ENCODE measurements at regions not wholly inside any gene's neighbourhood (a gene's known extent, or its start where the extent isn't known, plus 50 kb on each side); places are given as distances from the start of the nearest gene placed in this dataset.

DNA sequence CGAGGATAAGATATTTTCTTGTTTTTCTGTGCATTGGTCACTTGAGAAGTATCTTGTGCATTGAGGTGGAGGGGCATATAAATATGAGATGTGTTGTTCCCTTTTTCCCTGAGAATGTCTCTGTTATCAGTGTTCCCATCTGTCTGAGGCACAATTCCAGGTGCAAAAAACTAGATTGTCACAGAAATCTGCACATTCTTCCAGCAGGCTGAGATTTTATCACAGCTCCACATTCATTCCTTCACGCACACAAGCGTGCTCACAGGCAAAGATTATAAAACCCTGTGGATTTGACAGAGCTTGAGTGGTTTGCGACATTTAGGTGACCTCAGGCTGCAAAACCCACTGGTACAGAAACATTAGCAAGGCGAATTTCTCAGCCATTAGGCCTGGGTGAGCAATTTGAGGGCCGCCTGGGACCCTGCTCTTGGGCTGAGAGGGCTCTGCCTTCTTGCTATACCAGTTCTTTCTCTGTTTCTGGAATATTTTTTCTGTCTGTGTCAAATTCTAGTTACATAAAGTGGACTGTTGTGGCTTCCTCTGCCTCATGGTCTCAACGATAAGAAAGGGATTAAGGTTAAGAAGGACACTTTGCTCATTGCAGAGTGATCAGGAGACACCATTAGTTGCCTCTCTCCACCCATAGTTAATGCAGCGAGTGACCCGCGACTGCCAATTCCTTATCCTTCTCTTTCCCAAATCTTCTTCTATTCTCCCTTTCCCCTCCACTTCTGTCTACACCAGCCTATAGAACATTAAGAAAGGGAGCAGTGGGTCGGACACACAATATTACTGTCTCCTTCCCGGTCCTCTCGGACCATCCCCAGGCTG is 86.7 kb upstream of the C1QTNF7 start:
- DNase-seq, result no peak

- DNase-seq, result no peak
These were observed 86.0 kb upstream of the C1QTNF7 start for GRCh38 chr4:15341733-15342300.

DNA sequence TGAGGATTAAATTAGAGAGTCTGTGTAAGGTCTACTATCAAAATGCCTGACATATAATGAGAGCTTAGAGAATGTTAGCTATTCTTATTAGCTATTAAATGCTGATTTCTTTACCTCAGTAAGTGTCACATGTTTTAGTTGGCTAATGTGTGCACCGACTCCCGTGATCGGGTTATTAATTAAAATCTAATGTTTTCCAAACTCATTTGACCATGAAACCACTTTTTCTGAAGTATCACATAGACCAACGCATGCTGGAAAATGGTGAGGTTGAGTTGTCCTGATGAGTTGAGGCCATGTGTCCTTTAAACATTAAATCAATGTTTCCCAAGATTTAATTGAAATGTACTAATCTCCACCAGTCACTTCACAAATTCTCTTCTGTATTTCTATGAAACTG is 84.8 kb upstream of the C1QTNF7 start:
- DNase-seq, result no peak

GRCh38 chr4:15343581-15343980 is 84.3 kb upstream of the C1QTNF7 start:
- DNase-seq, result no peak

DNA sequence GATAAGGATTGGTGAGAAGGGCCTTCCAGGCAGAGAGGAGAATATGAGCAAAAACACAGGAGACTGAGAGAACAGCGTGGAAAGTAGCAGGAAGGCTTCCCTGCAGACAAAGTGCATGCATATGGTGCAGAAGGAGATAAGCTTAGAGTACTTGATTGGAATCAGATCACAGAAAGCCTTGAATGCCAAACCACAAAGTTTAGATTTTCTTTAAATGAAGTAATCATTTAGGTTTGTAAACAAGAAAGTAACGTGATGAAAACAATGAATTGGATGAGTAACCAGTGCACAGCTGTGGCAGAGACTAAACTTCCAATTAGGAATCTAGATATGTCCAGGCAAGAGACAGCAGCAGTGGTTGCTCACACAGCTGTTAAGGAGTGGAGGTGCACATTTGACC is 83.8 kb upstream of the C1QTNF7 start:
- DNase-seq, result no peak

GRCh38 chr4:15345134-15345533 is 82.7 kb upstream of the C1QTNF7 start:
- no peak for DNase-seq

GRCh38 chr4:15348236-15348635 is 79.6 kb upstream of the C1QTNF7 start:
- DNase-seq, result no peak

DNA sequence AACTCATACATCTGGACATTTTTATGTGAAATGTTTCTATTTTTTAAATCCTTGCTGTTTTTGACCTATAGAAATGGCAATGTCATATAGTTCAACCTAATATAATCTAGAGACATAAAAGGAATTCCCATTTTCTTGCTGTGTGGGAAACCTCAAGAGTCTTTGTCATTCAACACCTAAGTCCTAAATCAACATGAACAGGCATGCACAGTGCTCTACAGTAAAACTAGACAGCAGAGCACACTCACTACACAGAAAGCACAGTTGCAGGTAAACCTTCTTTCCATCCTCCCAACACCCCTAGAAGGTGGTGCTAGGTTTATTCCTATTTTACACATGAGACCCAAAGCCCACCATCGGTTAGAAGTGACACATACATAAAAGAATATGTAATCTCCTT is 79.1 kb upstream of the C1QTNF7 start:
- no peak for DNase-seq

DNA sequence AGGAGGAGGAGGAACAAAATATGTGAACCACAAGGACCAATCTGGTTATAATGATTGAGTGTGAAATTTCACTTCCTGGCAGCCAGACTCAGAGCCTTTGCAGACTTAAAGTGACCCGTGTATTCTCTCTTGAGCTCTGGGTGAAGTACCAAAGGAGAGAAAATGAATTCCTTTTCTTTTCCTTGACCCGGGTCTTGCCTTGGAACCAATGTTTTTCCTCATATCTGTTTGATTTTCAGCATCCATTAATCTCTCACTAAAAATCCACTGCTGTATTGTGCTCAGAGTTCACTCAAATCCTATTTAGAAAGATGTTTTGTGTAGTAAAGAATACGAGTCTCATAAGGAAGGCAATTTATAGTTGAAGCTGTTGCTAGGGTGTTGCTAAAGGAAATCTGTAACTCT is 78.3 kb upstream of the C1QTNF7 start:
- DNase-seq, result no peak

DNA sequence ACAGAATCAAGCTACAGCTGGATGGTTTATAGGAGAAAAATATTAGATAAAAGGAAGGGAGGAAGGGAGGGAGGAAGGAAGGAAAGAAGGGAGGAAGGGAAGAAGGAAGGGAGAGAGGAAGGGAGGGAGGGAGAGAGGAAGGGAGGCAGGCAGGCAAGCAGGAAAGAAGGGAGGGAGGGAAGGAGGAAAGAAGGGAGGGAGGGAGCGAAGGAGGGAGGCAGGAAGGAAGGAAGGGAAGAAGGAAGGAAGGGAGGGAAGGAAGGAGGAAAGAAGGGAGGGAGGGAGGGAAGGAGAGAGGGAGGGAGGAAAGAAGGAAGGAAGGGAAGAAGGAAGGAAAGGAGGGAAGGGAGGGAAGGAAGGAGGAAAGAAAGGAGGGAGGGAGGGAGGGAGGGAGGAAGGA is 77.9 kb upstream of the C1QTNF7 start:
- no peak for DNase-seq

DNA sequence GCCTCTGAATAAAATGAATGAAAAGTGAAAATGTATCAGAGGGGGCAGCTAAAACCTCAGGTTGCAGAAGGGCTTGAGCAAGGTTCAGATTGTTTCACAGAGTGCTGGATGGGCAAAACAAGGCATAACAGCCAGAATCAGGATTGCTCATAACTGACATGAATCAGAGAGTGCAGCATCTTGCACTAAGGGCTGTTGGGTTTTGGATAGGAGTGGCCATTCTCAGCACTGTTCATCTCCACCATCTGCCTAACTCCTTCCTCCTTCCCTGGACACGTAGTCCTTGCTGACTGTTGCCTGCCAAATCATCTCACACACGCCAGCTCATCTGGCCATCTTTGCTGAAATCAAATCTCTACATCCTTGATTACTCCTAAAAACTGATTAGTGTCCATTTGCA is 75.3 kb upstream of the C1QTNF7 start:
- DNase-seq, result no peak

- no peak for DNase-seq
These were observed 74.6 kb upstream of the C1QTNF7 start for GRCh38 chr4:15353207-15353606.

DNA sequence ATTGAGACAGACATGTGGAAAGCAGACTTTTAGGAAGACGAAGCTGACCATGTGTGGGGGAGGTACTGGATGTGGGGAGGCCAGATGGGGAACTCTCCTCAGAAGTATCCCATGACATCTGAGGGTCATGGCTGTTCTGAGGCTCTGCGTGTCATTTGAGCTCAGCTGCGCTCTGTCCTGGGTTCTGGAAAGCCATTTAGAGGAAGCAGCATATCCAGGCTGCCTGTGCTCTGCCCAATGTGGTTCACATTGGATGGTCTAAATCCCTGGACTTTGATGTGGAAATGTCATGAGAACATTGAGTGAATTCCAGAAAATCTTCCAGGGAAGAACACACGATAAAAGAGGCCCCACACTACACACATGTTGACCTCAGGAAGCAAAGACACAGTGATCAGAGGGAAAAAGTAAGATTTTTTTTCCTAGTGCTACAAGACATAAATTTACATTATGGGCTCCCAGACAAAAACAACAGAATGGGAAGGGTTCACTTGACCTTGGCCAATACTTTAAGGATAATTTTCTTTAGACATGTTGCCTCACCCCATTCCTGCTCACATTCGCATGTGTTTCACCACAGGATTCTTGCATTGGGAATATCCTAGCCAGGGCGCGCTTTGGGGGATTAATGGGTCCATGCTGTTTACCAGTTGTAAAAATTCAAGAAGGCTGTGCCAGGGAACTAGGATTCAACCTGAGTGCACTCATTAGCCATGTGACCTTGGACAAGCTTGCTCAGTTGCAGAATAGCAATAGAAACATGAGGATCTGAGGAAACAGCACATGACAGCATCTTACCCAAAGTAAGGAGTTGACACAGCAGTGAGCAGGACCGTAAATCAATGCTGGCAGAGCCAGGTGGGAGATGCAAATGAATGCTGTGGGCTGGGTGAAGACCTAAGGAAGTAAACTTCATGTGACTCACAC is 73.2 kb upstream of the C1QTNF7 start:
- no peak for DNase-seq

GRCh38 chr4:15361529-15361928 is 66.3 kb upstream of the C1QTNF7 start:
- DNase-seq, result no peak

GRCh38 chr4:15362541-15362940 is 65.3 kb upstream of the C1QTNF7 start:
- no peak for DNase-seq

DNA sequence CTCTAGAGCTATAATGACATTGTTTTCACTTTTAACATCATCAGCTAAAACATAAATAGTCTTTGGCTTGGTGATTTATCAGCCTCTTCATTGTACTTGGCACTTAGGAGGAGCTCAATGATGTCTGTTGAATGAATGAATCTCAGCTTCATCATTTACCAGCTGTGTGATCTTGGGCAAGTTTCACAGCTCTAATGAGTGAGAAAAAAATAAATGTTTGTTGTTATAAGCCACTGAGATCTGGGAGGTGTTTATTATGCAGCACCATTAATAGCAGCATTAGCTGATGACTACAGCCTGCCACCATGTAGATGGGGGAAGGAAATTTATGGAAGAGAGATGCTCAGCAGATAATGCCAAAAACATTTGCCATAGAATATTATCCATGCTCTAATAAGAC is 63.6 kb upstream of the C1QTNF7 start:
- no peak for DNase-seq

DNA sequence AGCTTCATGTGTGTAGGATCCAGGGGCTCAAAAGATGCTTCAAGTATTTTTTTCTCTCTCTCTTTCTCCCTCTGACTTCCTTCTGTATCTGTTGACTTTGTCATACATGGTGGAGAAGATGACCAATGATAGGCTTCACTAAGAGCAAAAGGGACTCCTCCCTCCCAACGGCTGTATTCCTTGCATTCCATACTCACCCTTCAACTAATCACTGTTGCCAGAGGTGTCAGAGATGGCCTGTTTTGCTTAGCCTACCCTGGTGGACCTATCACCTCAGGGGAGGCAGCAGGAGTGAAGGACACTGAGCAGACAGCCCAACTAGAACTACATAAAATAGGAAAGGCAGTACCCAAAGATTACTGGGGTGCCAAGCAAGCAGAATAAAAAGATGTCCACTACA is 62.2 kb upstream of the C1QTNF7 start:
- DNase-seq, result no peak

DNA sequence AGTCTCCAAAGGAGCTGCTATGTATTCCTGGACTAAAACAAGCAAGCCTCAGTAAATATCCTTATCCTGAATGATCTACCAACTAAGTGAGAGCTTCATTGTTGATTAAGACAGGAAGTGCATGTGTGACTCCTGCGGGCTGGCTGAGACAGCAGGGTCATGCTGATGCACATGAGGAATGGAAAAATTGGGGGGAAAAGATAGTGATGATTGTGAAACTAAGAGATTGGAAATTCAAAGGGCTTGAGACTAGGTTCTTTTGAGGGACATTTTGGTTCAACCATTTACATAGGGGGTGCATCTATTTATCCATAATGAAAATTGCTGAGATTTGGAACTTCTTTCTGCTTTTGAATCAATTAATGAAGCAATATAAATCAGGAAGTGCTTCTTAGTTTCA is 61.1 kb upstream of the C1QTNF7 start:
- peak; percentile 64 for DNase-seq

GRCh38 chr4:15368856-15369255 is 59.0 kb upstream of the C1QTNF7 start:
- peak; percentile 62 for DNase-seq

DNA sequence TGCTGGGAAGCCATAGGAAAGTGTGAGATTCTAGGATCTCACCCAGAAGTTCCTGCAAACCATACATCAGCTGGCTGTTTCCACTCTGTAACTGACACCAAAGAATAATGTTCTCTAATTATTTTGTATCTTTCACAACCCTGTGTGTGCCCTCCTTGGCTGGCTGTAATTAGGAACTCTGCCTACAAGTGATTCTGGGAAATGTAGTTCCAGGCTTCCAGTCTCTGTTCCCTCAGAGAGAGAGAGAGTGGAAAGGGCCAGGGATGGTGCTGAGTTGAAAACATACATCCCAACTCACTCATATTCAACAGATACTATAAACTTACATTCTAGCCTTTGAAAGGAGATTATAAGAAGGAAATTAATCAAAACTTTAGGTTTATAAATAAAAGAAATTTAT is 57.5 kb upstream of the C1QTNF7 start:
- DNase-seq, result no peak

GRCh38 chr4:15373363-15373762 is 54.5 kb upstream of the C1QTNF7 start:
- DNase-seq, result no peak

DNA sequence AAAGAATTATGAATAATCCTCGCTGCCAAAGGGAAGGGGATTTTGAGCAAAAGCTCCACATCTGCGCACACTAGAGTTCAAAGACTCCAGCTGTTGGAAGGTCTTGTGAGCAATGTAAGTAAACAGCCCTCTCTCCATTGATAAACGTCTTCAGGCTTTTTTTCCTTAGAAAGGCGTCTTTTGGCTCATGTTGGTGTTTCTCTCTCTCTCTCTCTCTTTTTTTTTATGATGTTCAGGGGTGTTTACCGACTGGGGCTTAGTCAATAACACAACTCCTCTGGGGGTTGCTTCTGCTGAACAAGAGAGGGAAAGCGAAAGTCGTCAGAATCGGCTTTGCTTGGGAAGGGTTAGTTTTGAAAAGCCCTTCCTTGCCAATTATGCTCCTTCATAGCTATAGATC is 53.2 kb upstream of the C1QTNF7 start:
- no peak for DNase-seq

DNA sequence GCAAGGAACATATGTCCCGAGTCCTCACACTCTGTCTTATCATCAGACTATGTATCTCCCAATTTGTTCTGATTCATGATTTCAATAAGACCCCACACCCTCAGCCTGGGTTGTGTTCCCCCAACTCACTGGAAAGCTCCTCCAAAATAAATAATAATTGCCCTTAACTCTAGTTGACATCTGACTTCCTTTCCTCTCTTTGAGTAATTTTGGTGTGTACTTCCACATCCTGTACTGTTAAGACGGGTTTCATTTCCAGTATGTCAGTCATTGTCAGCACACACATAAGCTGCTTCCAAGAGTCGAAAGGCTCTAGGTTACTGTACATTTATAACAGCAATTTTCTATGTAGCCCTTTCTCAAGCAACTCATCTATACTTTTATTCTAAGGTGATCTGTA is 52.2 kb upstream of the C1QTNF7 start:
- DNase-seq, result peak; percentile 67

GRCh38 chr4:15376145-15376544 is 51.7 kb upstream of the C1QTNF7 start:
- DNase-seq, result peak; percentile 22

All from inflammatory macrophage treated with lipopolysaccharide for 4 hours (primary cell).